MG63 (cell line): ENCODE measurements at regions not wholly inside any gene's neighbourhood (a gene's known extent, or its start where the extent isn't known, plus 50 kb on each side); places are given as distances from the start of the nearest gene placed in this dataset.

ENCODE experiments used
- DNase-seq: peaks from one replicate; pipeline ENCODE4 v3.0.0-alpha.2; 2020
- H3K27me3 ChIP-seq: fragments of 250-450 bp; sonication (Bioruptor Pico); 2 replicates; pipeline ENCODE4 v1.5.1; 2020; ENCODE audit warnings: mild to moderate bottlenecking, moderate library complexity
- H3K36me3 ChIP-seq: fragments of 250-450 bp; sonication (Bioruptor Pico); 2 replicates; pipeline ENCODE4 v1.5.1; 2020; ENCODE audit warnings: mild to moderate bottlenecking, moderate library complexity
- H3K4me3 ChIP-seq: fragments of 250-450 bp; sonication (Bioruptor Pico); 2 replicates; pipeline ENCODE4 v1.5.1; 2020; ENCODE audit warnings: mild to moderate bottlenecking, moderate library complexity
- H3K9me3 ChIP-seq: fragments of 250-450 bp; sonication (Bioruptor Pico); 2 replicates; pipeline ENCODE4 v1.5.1; 2020; ENCODE audit warnings: mild to moderate bottlenecking, moderate library complexity

- peak; percentile 71 for DNase-seq
- H3K27me3 ChIP-seq, result no peaks in the 10 kb centered on the region
- no peak overlapping the region for H3K4me3 ChIP-seq
- H3K36me3 ChIP-seq, result no peaks in the 10 kb centered on the region
- no peaks in the 10 kb centered on the region for H3K9me3 ChIP-seq
Observed at GRCh38 chr5:125696762-125697161, 726.4 kb upstream of the GRAMD2B start.

- Histone ChIP-seq H3K9me3 (no peaks in the 10 kb centered on the region), H3K4me3 (no peak overlapping the region), H3K36me3 (no peaks in the 10 kb centered on the region), H3K27me3 (no peaks in the 10 kb centered on the region)
- DNase-seq, result no peak
Observed at GRCh38 chr5:125698420-125698819, 724.8 kb upstream of the GRAMD2B start.

GRCh38 chr5:125699860-125700259, 723.3 kb upstream of the GRAMD2B start:
- DNase-seq, result no peak
- Histone ChIP-seq H3K4me3 (no peak overlapping the region), H3K9me3 (no peaks in the 10 kb centered on the region; the same call in 1 of the 2 replicates), H3K36me3 (no peaks in the 10 kb centered on the region), H3K27me3 (no peaks in the 10 kb centered on the region)

GRCh38 chr5:125700380-125700861, 722.8 kb upstream of the GRAMD2B start:
- Histone ChIP-seq H3K27me3 (no peaks in the 10 kb centered on the region), H3K4me3 (no peak overlapping the region), H3K9me3 (no peaks in the 10 kb centered on the region; the same call in 1 of the 2 replicates), H3K36me3 (no peaks in the 10 kb centered on the region)
- no peak for DNase-seq

GRCh38 chr5:125703616-125704015, 719.6 kb upstream of the GRAMD2B start:
- Histone ChIP-seq H3K36me3 (no peaks in the 10 kb centered on the region), H3K4me3 (no peak overlapping the region), H3K9me3 (no peaks in the 10 kb centered on the region; the same call in 1 of the 2 replicates), H3K27me3 (no peaks in the 10 kb centered on the region)
- no peak for DNase-seq

- no peak overlapping the region for H3K4me3 ChIP-seq
Observed at GRCh38 chr5:125704888-125705287, 718.3 kb upstream of the GRAMD2B start.

GRCh38 chr5:125708583-125708982, 714.6 kb upstream of the GRAMD2B start:
- no peak overlapping the region for H3K4me3 ChIP-seq
- DNase-seq, result no peak
- H3K36me3 ChIP-seq, result no peaks in the 10 kb centered on the region
- no peaks in the 10 kb centered on the region; the same call in 1 of the 2 replicates for H3K9me3 ChIP-seq
- H3K27me3 ChIP-seq, result no peaks in the 10 kb centered on the region

More at GRCh38 chr5:125704888-125705287, 718.3 kb upstream of the GRAMD2B start:
- H3K27me3 ChIP-seq, result no peaks in the 10 kb centered on the region
- no peaks in the 10 kb centered on the region for H3K36me3 ChIP-seq
- no peaks in the 10 kb centered on the region; the same call in 1 of the 2 replicates for H3K9me3 ChIP-seq
- DNase-seq, result no peak

- H3K9me3 ChIP-seq, result no peaks in the 10 kb centered on the region
- H3K4me3 ChIP-seq, result no peak overlapping the region
- no peaks in the 10 kb centered on the region for H3K36me3 ChIP-seq
- no peaks in the 10 kb centered on the region for H3K27me3 ChIP-seq
- DNase-seq, result no peak
Observed at GRCh38 chr5:125710745-125711144, 712.5 kb upstream of the GRAMD2B start.

- DNase-seq, result no peak
- Histone ChIP-seq H3K36me3 (no peaks in the 10 kb centered on the region), H3K4me3 (no peak overlapping the region)
Observed at GRCh38 chr5:125712397-125712796, 710.8 kb upstream of the GRAMD2B start.

GRCh38 chr5:125713109-125713805, 710.0 kb upstream of the GRAMD2B start:
- Histone ChIP-seq H3K36me3 (no peaks in the 10 kb centered on the region), H3K9me3 (no peaks in the 10 kb centered on the region), H3K4me3 (no peak overlapping the region), H3K27me3 (no peaks in the 10 kb centered on the region)
- DNase-seq, result no peak

More at GRCh38 chr5:125712397-125712796, 710.8 kb upstream of the GRAMD2B start:
- no peaks in the 10 kb centered on the region for H3K27me3 ChIP-seq
- H3K9me3 ChIP-seq, result no peaks in the 10 kb centered on the region

GRCh38 chr5:125715216-125715615, 708.0 kb upstream of the GRAMD2B start:
- Histone ChIP-seq H3K9me3 (no peaks in the 10 kb centered on the region), H3K36me3 (no peaks in the 10 kb centered on the region), H3K4me3 (no peak overlapping the region), H3K27me3 (no peaks in the 10 kb centered on the region)
- no peak for DNase-seq

GRCh38 chr5:125717209-125717608, 706.0 kb upstream of the GRAMD2B start:
- no peak for DNase-seq
- H3K27me3 ChIP-seq, result no peaks in the 10 kb centered on the region
- H3K4me3 ChIP-seq, result no peak overlapping the region
- H3K36me3 ChIP-seq, result no peaks in the 10 kb centered on the region
- H3K9me3 ChIP-seq, result no peaks in the 10 kb centered on the region

- Histone ChIP-seq H3K4me3 (no peak overlapping the region), H3K36me3 (no peaks in the 10 kb centered on the region), H3K27me3 (no peaks in the 10 kb centered on the region), H3K9me3 (no peaks in the 10 kb centered on the region)
- no peak for DNase-seq
Observed at GRCh38 chr5:125719681-125720347, 703.4 kb upstream of the GRAMD2B start.

- no peaks in the 10 kb centered on the region for H3K27me3 ChIP-seq
- no peaks in the 10 kb centered on the region for H3K36me3 ChIP-seq
- no peaks in the 10 kb centered on the region for H3K9me3 ChIP-seq
- H3K4me3 ChIP-seq, result no peak overlapping the region
- DNase-seq, result no peak
Observed at GRCh38 chr5:125720348-125720685, 702.9 kb upstream of the GRAMD2B start.

GRCh38 chr5:125720721-125721120, 702.5 kb upstream of the GRAMD2B start:
- H3K27me3 ChIP-seq, result no peaks in the 10 kb centered on the region
- H3K9me3 ChIP-seq, result no peaks in the 10 kb centered on the region
- no peak for DNase-seq
- no peaks in the 10 kb centered on the region for H3K36me3 ChIP-seq
- H3K4me3 ChIP-seq, result no peak overlapping the region

- Histone ChIP-seq H3K9me3 (no peaks in the 10 kb centered on the region), H3K36me3 (no peaks in the 10 kb centered on the region), H3K27me3 (no peaks in the 10 kb centered on the region), H3K4me3 (no peak overlapping the region)
- peak; percentile 43 for DNase-seq
Observed at GRCh38 chr5:125722550-125722949, 700.7 kb upstream of the GRAMD2B start.

GRCh38 chr5:125725691-125726090, 697.5 kb upstream of the GRAMD2B start:
- Histone ChIP-seq H3K4me3 (no peak overlapping the region), H3K9me3 (no peaks in the 10 kb centered on the region), H3K36me3 (no peaks in the 10 kb centered on the region), H3K27me3 (no peaks in the 10 kb centered on the region)
- DNase-seq, result no peak

- H3K27me3 ChIP-seq, result no peaks in the 10 kb centered on the region
- no peak overlapping the region for H3K4me3 ChIP-seq
- no peak for DNase-seq
- H3K36me3 ChIP-seq, result no peaks in the 10 kb centered on the region
- no peaks in the 10 kb centered on the region for H3K9me3 ChIP-seq
Observed at GRCh38 chr5:125743939-125744338, 679.3 kb upstream of the GRAMD2B start.
